ENCODE measurements at regions not wholly inside any gene's neighbourhood (a gene's known extent, or its start where the extent isn't known, plus 50 kb on each side); places are given as distances from the start of the nearest gene placed in this dataset.

DNA sequence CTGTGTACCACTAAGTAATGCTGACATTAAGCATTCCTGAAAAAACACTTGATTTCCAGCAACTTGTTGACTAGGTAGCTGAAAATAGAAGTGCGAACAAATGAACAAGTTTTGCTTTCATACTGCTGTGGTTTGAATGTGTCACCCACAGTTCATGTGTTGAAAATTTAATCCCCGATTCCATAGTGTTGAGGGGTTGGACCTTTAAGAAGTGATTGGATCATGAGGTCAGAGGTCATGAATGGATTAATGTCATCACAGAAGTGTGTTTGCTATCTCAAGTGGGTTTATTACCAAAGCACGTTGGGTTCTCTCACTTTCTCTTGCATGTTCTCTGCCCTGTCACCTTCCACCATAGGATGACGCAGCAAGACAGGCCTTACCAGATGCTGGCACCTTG is 568.5 kb downstream of the UTRN start:
- no peak for TF ChIP-seq EZH2 (IDR thresholded peaks at IDR 0.05; ENCODE audit: borderline replicate concordance, low read depth, low read length, poor library complexity, severe bottlenecking)
- TF ChIP-seq, protein P1, sequence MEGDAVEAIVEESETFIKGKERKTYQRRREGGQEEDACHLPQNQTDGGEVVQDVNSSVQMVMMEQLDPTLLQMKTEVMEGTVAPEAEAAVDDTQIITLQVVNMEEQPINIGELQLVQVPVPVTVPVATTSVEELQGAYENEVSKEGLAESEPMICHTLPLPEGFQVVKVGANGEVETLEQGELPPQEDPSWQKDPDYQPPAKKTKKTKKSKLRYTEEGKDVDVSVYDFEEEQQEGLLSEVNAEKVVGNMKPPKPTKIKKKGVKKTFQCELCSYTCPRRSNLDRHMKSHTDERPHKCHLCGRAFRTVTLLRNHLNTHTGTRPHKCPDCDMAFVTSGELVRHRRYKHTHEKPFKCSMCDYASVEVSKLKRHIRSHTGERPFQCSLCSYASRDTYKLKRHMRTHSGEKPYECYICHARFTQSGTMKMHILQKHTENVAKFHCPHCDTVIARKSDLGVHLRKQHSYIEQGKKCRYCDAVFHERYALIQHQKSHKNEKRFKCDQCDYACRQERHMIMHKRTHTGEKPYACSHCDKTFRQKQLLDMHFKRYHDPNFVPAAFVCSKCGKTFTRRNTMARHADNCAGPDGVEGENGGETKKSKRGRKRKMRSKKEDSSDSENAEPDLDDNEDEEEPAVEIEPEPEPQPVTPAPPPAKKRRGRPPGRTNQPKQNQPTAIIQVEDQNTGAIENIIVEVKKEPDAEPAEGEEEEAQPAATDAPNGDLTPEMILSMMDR (conservative IDR thresholded peaks at IDR 0.05; ENCODE audit: low read depth, low read length): no peak
